GM21381 (cell line): ENCODE measurements at regions not wholly inside any gene's neighbourhood (a gene's known extent, or its start where the extent isn't known, plus 50 kb on each side); places are given as distances from the start of the nearest gene placed in this dataset.

ENCODE experiments used
- ATAC-seq: cut with Tn5 transposase; IDR thresholded peaks from one replicate; pipeline ENCODE4 v1.9.1; 2021; ENCODE audit warnings: mild to moderate bottlenecking, moderate library complexity; ENCODE audit not compliant: unreplicated experiment

DNA sequence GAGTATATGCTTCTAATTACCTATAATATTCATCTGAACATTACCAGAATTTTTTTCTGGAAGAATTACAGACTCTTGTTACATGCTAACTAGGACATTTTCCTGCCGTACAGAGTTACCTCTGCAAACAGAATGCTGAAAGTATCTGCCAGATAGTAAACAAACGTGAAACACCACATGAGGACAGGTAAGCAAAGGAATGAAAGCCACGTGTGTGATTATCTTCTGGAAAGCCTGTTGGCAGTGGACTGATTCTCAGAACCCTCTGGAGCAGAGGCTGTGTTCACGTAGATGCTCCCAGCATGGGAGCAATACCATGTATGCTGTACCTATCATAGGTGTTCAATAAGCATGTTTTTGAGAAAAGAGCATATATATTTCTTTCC is 472.6 kb downstream of the ENC1 start:
- ATAC-seq = no peak

DNA sequence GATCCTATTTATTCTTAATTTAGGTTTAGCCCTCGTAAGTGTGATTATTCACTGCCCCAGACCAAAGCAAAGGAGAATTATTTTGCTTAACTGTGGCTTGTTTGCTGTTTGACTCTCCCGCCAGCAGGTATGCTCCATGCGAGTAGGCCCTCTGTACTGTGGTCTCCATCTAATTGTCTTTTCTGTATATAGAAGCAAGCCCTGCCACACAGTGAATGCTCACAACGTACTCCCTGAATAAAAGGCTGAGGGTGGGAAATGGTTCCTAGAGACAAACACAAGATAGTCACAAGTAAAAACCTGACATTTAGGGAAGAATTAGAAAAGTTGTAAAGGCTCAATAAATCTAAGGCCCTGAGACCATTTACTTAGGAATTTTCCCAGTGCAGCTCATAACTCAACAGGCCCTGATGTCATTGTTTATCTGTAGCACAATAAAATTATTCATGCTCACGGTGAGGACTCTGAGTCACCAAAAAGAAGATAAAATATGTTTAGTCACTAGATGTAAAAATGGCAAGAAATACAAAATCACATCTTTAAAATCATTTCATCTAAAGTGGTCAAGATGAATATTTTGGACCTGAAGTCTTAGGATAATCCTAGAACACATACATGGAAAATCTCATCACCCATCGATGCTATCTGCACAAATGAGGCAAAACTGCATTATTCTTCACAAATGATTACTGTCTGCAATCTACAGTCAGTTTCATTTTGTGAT is 473.2 kb downstream of the ENC1 start:
- ATAC-seq = no peak

DNA sequence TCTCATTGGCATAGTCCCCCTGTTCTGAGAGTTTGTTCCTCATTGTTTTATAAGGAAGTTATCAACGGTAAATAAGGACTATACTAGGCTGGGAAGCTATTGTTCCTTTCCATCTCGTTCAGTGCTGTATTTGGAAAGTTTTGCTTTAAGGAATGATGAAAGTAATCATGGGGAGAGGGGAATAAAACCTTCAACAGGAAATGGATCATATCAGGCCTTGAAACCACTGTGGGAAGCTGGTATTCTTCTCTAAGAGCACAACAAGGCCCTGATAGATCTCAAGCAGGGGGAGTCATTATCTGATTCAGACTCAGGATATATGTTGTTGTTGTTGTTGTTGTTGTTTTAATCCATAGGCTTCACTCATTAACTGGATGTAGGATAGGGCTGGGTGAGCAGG is 474.5 kb downstream of the ENC1 start:
- no peak for ATAC-seq

DNA sequence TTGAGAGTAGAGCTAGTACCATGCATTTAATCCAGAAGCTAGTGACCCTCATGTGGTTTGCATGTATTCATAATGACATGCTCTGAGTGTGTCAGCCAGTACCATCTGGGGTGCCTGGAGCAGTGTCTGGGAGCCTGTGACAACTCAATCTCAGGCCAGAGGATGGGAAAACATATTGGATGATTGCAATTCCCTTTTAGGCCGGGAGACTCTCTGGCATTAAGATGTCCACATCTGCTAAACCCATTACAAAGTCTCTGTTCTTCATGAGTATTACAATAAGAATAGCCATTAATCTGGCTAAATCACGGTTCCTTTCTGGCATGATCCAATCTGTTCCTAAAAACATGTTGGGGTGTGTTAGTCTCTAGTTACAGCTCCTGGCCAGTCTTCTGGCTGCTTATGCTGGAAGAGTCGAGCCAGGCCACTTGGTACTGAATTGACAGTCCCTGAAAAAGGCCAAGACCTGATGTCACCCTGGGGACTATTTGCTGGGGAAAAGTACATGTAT is 475.7 kb downstream of the ENC1 start:
- no peak for ATAC-seq

DNA sequence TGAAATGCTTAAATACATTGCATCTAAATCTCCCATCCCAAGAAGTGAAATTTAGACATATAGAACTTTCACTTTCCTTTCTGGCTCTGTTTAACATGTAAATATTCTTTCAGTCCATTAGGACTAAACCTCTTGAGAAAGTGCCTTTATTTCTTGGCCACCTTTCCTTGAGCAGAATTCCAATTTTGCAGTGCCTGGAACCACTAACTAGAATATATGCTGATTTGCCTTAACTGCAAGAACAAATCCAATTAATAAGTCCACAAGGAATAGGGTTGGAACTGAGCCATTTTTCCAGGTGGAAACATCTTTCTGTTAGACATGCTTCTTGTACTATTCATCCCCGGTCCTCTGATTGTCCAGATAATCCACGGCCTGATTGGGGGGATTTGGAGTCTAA is 478.0 kb downstream of the ENC1 start:
- ATAC-seq = no peak

DNA sequence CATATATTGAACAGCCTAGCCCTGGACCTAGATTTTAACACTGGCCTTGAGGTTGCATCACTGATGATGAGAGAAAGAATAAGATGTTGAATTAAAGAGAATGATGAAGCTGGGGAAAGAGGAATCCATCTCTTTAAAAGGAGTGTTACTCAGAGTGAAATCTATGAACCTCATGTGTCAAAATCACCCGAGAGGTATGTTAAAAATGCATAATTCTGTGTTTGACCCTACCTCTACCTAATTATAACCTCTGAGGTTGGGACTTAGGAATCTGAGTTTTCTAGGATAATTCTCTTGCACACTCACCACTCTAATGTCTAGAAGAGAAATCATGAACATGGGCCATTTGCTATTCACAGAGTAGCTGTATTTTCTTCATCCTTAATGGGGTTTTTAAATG is 479.4 kb downstream of the ENC1 start:
- no peak for ATAC-seq

DNA sequence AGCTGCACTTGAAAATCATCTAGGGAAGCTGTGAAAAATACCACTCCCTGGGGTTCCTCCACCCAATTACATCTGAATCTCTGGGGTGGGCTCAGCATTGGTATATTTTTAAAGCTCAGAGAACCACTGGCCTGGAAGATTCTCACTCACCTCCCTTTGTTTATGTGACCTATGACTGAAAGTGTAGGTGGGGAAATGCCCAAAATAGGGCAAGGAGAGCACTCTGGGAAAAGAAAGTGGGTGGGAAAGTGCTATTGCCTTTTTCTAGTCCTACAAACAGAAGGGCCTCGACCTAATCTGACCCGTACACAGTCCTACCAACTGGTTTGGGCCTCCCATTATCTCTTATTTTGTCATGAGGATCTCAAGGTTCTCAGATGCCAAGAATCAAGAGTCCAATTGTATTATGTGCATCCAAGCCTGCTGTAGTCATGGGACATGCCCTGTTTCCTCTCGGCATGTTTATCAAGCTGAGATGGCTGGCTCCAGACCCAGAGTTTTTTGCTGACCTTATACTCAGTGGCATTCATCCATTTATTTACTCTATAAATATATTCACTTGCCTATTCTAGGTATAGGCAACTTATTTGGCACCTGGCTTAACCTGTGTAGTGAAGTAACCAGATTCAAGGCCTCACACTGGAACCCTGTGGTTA is 483.7 kb downstream of the ENC1 start:
- ATAC-seq = no peak

DNA sequence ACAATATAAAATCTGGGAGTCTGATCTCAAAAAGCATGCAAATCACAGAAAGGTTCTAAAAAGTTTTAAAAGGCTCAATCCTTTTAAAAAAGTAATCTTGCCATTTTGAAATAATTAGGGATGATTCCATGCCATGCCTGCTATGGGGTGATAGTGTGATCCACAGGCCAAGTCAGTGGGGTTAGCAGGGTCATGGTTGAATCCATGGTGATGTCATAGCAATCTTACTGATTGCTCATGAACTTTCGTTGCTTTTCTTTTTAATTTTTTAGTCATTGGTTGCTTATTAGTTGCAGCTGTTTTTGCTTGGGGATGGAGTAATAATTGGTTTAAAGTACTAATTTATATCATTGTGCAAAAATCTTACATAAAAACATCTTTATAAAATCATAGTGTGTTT is 485.0 kb downstream of the ENC1 start:
- ATAC-seq = no peak

DNA sequence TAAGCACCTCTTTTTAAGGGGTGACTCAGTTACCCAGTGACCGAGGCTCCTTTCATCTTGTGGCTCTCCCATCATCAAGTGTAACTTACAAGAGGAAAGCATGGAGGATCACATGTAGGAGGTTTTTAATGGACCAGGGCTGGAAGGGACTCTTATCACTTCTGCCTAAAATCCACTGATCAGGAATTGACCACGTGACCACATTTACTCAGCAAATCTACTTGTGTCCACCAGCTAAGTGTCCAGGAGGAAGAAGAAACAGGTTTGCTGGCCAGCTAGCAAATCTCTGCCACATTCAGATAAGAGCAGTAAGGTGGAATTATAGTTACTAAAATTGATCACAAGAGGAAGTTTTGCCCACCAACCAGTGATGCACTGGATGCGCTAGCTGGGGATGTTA is 486.0 kb downstream of the ENC1 start:
- no peak for ATAC-seq

DNA sequence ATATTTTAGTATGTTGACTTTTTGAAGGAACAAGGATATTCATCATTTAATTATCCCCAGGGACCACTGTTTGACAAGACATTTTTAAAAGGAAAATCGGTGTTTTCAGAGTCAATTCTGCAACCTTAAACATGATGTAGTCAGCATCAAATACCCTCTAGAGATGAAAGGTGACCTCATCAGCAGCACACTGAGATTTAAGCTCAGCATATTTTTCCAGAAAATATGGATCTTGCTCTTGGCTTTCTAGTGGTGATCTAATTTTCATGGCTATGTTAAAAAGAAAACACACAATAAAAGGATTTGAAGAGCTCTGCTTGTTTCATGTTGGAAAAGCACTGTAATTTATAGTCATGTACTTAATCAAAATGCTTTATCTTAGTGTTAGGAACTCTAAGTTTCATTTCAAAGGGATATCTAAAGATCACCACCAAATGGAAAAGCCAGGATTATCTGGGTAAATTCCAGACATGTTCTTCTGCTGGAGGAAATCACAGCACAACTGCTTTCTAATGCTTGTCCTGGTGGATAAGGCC is 487.2 kb downstream of the ENC1 start:
- no peak for ATAC-seq

DNA sequence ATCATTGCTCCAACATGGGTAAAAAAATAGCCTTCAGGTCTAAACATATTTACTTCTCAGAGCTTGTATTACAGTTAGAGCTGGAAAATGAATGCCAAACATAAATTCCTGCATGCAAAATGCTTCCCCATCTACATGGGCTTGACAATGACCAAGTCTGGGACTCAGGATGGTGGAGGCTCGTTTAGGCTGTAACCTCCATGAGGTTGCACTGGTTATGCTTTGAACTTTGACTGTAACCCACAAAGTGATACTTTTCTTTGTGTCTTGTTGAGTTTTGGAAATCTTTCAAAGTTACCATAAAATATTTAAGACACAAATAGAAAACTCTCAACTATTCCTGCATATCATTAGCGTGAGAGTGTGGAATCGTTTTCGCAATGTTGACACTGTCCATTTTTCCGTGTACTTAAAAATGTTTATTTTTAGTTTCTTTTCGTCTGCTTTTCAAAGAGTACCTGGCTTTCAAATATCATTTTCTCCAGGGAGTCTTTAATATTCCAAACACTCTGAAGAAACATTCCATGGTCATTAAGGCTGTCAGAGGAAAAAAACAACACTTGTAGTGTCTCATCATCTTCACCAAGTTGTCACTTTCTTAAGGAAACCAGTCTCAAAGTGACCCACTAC is 487.8 kb downstream of the ENC1 start:
- no peak for ATAC-seq

DNA sequence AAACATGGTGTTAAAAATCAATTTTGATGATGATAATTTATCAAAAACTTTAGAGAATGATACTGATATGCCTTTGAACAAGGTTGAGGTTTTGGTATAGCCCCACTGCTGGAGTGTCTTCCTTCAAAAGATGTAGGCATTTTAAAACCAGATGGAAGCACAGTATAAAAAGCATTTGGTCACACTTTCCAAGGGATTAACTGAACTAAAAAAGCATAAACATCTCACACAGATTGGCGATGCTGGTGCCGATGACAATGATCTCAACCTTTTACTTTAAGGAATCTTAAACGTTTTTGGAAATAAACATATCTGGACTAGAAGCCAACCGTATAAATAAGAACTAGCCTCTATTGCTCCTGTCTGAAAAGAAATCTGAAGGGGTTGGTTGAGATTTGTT is 488.4 kb downstream of the ENC1 start:
- ATAC-seq = no peak

DNA sequence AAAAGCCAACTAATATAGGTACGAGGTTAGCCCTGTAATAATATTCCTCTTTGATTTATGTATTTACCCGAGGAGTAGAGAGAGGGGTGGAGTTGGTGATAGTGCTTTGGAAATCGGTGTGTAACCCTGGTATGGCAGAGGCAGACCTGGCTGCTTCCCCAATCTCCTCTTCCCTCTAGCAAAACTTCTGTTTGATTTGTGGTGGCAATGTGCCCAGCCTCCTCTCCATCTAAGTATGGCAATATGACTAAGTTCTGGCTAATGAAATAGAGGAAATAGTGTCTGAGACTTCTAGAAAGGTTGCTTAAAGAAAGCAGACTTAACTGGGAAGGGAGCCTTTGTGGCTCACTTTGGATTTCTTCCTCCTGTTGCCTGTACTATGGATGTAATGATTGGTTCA is 491.1 kb downstream of the ENC1 start:
- no peak for ATAC-seq

DNA sequence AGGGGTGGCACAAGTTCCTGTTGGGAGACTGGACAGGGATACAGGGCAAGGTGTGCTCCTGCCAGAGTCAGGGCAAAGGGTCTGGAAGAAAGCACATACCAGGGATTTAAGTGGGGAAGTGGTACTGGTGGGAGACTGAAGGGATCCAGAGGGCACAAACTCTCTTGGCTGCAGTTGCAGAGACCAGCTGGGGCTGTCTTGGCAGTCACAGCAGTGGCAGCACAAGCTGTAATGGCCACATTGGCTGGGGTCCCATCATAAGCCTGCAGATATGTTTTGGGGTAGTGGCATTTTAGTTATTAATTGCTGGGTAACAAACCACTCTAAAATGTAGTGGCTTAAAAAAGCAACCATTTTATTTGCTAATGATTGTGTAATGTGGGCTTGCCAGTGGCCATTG is 492.2 kb downstream of the ENC1 start:
- ATAC-seq = no peak

DNA sequence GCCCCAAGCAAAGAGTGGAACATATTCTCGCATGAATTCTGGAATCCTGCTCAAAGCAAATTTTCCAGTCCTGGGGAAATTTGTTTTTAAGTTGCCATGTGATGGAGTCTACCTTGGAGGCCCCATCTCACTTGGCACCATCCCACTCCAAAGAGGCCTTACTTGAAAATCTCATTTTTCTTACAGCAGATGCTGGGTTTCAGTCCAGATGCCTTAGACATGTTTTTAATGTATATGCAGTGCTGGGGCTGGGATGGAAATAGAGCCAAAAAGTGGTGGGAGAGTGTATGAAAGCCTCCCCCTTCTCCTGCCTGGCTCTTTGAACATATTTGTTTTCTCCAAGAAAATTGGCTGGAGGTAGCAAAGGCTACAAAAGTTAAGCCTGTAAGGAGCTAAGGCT is 493.7 kb downstream of the ENC1 start:
- no peak for ATAC-seq

DNA sequence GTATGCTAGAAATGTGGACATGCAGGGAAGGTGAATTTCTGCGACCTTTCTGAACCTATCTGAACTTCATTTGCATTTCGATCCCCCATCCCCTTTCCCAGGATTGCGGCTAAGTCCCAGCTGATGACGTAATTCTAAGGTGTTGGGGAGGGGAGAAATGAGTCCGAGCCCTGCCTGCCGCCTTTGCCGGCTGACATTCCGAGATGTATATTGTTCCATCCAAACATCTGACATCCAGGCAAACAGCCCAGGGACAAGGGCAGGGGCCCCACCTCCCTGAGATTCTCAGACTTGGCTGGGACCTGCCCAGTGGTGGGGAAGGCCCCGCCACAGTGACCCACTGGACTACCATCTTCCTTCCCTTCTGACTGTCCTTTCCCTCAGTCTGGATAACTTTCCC is 494.6 kb downstream of the ENC1 start:
- no peak for ATAC-seq

DNA sequence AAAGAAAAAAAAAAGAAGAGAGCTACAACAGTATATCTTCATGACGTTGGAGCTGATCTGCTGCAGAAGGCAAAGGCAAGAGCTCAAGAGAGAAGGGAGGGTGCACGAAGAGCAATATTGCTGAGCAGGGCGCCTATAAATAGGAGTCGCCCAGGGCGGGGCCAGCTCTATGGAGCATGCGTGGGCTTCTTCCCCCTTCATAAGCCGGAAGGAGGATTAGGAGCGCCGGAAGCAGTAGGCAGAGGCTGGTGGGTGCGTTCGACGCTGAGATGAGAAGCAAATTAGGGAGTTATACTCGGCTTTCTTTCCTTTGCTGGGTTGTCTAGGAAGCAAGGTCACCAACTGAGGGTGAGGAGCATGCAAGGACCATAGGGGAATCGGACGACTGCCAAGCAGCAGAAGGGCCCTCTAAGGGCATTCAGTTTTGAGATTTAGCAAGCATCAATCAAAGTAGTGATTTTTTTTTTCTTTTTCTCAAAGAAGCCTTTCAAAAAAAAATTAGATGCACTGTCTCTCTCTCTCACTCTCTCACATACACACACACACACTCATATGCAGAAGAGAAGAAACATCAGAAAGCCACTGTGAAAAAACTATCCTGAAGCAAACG is 496.7 kb downstream of the ENC1 start:
- ATAC-seq = no peak

DNA sequence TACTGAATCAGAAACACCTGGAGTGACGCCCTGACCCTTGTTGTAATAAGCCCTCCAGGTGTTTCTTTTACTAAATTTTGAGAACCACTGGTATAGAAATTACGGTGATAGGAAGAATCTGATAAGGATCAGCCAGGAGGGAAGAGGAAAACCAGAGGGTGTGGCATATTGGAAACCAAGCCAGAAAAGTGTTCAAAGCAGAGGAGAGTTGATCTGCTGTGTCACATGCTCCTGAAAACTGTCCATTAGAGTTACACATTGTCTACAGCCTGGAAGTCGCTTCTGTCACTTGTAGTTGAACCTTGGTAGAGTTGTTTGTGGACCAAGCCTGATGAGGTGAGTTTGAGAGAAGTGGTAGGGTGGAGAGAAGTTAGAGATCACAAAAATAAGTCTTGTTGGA is 497.4 kb downstream of the ENC1 start:
- ATAC-seq = no peak

DNA sequence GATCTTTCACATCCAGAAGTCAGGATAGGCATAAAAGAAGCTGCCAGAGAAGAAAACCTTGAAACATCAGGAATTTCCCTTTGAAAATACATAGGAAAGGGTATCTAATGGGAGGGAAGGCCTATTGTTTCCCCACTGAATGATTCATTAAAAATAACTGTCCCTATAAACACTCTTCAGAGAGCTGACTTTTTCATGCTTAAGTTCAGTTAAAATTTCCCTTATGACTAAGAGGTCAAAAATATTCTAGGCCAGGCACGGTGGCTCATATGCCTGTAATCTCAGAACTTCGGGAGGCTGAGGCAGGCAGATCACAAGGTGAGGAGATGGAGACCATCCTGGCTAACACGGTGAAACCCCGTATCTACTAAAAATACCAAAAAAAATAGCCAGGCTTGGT is 499.5 kb downstream of the ENC1 start:
- ATAC-seq = no peak

DNA sequence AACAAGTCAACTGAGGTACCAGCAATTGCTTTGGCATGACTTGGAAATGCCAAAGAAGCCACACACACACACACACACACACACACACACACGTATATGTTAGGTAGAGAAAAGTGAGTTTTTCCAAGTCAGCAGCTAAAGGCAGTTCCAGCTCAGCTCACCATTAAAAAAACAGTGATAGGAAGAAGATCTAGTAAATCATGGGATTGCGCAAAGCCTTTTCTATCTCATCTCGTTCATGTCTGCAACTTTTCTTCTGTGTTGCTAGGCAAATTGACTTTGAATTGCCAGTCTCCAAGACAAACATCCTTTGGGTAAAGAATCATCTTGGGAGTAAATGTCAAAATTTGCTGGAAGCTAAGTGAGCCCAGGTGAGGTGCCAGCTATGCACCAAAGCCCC is 500.1 kb downstream of the ENC1 start:
- ATAC-seq = no peak

DNA sequence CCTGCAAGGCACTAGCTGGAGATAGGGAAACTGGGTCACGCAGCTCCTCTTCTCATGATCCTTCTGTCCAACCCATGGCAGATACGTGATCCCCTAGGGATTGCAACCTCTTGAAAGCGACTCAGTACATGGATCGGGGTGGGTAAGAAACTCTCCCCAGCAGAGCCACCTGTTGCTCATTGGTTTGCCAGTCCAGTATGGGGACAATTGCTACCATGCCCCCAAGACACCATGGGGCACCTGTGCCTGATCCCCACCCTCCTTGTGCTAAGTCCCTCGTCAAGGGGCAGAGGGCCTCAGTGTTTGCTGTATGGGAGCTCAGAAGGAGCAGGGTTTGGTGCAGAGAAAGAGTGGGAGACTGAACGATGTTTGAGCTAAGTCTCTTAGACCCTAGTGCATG is 500.9 kb downstream of the ENC1 start:
- ATAC-seq = no peak

DNA sequence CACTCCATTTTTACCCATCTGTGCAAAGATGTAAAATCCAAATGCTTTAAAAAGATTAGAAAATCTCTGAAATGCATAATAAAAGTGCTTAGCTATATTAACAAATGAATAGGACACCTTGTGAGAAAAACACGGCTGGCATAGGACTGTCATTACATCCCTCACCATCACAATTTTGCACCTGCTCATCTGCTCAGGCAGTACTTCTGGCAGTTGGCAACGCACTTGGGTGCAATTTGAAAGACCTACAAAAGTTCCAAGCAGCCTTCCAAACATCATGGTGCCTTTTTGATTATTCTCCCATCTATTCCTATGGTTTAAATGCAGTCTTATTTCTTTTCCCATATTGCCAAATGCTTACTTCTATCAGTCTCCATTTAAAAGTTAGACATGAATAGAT is 501.8 kb downstream of the ENC1 start:
- ATAC-seq = no peak
